ENCODE measurements at regions not wholly inside any gene's neighbourhood (a gene's known extent, or its start where the extent isn't known, plus 50 kb on each side); places are given as distances from the start of the nearest gene placed in this dataset.

DNA sequence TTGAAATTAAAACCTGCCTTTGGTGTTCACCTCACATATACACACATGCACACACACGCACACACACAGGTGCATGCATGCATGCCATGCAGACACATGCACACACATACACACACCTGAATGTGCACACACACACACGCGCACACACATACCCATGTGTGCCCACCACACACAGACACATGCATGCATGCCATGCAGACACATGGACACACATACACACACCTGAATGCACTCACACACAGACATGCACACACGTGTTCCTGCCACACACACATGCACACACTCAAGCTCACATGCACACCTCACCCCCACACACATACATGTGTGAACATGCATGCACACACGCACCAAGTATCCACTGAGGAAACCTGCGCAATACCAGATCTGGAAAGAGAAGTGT, 136.4 kb downstream of the KLF6 start:
- TF ChIP-seq POLR2AphosphoS5 (IDR thresholded peaks at IDR 0.05; ENCODE audit: borderline replicate concordance, low read depth, low read length) (no peak), EZH2 (IDR thresholded peaks at IDR 0.05) (no peak)
